Spleen (tissue), 7 donors: ENCODE measurements at regions not wholly inside any gene's neighbourhood (a gene's known extent, or its start where the extent isn't known, plus 50 kb on each side); places are given as distances from the start of the nearest gene placed in this dataset.

ENCODE experiments used
- CTCF ChIP-seq, 11 experiments: fragments of 200-600 bp in 7 of 11; fragments of 450-650 bp in 4 of 11; sonication (generic) in 4 of 11; IDR thresholded peaks in 8 of 11; conservative IDR thresholded peaks in 3 of 11; 1 replicate in 7 of 11; 2 replicates in 4 of 11; pipeline versions ENCODE4 v1.4.0 to v1.8.0; 2016 to 2021; ENCODE audit warnings: antibody characterized with exemption in 11 of 11, inconsistent platforms in 4 of 11, mild to moderate bottlenecking in 1 of 11
- POLR2A ChIP-seq, 3 donors: fragments of 450-650 bp; IDR thresholded peaks; one replicate each; pipeline ENCODE4 v1.5.1; 2017; ENCODE audit warnings: antibody characterized with exemption in 3 of 3, mild to moderate bottlenecking in 1 of 3
- POLR2AphosphoS5 ChIP-seq, 3 donors: sonication (generic); formaldehyde crosslinking; IDR thresholded peaks; one replicate each; pipeline ENCODE4 v1.5.1; 2017; ENCODE audit warnings: antibody characterized with exemption in 3 of 3
- donor health status: DM: no; HTN: no; CAD: no; lungs with moderate emphysema.
- donor health status: DM: no; HTN: no; CAD: no.
- donor health status: DM: no; HTN: no; CAD: no.

- no peak for TF ChIP-seq POLR2A (IDR thresholded peaks at IDR 0.05)
- no peak for TF ChIP-seq CTCF (IDR thresholded peaks at IDR 0.05 in 8 of 11, conservative IDR thresholded peaks at IDR 0.05 in 3 of 11)
- no peak for TF ChIP-seq POLR2AphosphoS5 (IDR thresholded peaks at IDR 0.05)
These were observed 1092.2 kb downstream of the KCNT2 start for GRCh38 chr1:195516036-195516435.
